ENCODE measurements at regions not wholly inside any gene's neighbourhood (a gene's known extent, or its start where the extent isn't known, plus 50 kb on each side); places are given as distances from the start of the nearest gene placed in this dataset.

GRCh38 chr6:54719131-54719530 lies 127.4 kb upstream of the FAM83B start:
- no peak for DNase-seq

GRCh38 chr6:54719633-54720032 lies 126.9 kb upstream of the FAM83B start:
- DNase-seq = no peak

DNA sequence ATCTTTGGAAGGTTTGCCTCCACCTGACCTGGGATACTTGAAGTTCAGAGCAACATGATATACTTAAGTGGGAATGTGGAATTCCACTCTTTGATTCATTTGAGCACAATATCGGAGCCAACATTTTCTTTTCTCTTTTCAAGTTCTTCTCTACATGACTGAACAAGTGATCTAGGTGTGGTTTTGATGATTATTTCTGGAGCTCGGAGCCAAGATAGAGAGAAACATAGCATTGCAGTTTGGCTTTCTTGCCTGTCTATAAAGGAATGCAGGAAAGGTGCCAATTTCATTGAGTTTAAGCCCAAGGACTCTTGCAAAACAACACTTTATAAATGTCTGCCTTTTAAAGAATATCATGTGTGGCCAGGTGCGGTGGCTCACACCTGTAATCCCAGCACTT lies 124.2 kb upstream of the FAM83B start:
- DNase-seq = no peak

- DNase-seq = no peak
Observed at GRCh38 chr6:54729716-54730115, 116.9 kb upstream of the FAM83B start.

- DNase-seq = no peak
Observed at GRCh38 chr6:54730767-54731630, 115.6 kb upstream of the FAM83B start.

GRCh38 chr6:54737247-54737646 lies 109.3 kb upstream of the FAM83B start:
- no peak for DNase-seq

DNA sequence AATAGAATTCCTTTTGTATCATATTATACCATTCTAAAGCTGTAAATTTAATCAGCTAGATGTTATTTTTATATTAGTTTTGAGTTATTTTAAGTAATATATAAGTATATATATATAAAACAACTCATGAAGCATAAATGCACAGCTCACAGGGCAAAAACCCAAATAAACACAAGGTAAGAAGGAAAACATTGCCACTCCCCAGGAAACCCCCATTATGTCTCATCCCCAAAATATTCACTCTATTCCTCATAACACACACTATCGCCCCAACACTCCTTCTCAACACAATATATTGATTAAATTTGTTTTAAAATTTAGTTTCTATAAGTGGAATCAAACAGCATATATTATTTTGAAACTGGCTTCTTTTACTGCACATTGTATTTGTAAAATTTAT lies 98.6 kb upstream of the FAM83B start:
- no peak for DNase-seq

DNA sequence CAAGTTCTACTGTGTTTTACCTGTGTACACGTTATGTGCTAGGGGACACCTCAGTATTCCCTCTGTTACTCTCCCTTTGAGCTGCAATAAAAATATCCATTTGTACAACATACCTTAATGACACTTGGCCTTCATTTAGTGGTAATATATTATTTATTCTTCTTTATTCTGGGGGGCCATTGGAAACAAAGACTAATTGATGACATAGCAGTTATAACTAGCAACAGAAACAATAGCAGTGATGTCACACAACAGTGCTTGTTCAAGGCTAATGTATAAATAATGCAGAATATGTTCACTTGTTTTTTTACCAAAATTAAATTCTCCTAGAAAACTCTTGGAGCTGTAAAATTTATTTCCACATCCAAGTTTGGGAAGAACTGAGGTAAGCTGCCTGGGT lies 92.2 kb upstream of the FAM83B start:
- DNase-seq = no peak

DNA sequence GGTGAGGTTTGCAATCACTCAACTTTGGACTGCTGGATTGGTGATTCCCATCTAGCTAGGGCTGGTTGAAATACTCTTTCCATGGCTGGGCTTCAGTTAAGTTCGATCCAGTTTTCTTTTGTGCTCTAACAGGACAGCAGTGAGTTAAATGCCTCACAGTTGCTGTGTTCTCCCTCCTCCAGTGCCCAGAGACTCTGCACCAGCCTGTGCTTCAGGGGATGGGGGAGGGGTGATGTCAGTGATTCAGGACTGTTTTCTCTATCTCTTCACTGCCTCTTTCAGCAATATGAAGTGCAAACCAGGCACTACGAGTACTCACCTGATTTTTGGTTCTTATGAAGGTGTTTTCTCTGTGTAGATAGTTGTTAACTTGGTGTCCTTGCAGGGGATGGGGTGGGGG lies 88.2 kb upstream of the FAM83B start:
- DNase-seq = no peak

DNA sequence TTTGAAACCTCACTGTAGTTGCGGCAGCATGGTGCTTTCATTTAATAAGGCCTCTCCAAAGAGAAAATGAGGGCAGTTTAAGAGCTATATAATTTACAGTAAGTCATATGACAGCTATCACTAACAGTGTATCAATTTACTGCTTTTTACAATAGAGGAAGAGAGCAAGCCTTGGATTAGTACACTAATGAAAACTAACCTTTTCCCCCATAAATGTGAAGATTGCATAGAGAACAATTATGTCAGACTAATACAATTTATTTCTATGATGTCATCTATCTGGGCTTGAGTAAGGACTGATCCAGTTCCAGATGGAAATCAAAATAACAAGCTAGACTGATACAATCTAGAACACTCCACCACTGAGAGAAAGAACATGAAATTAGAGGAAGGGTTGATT lies 78.1 kb upstream of the FAM83B start:
- no peak for DNase-seq

GRCh38 chr6:54770328-54770727 lies 76.2 kb upstream of the FAM83B start:
- DNase-seq = no peak

DNA sequence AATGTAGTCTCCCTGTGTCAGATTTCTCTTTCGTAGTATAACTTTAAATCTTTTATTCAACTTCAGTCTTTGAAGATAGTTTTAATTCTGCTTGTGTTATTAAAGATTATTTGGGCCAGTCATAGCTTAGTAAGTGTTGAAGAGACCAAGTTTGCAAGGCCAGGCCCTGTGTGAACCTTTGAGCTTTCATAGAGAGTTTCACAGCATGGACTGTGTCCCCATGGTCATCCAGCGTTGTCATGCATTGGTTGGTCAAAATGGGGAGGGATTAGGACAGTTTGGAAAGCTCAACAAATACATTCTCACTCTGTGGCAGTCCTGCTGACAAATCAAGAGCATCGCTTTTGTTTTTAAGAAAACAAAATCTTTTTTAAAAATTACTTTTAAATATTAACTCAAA lies 74.6 kb upstream of the FAM83B start:
- no peak for DNase-seq

GRCh38 chr6:54772610-54773009 lies 74.0 kb upstream of the FAM83B start:
- no peak for DNase-seq

DNA sequence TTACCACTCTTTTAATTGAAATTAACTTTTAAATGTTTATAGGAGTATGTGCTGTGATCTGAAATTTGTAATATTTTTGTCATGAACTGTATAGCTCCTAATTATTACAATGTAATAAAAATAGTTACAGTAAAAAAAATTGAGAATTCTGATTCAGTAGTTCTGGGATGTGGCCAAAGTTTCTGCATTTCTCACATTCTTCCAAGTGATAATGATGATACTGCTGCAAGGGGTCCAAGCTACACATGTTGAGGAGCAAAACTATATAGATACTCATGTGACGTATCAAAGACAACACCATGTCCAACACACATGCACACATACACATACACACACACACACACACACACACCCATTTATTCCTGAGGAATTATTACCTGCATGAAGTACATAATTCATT lies 71.0 kb upstream of the FAM83B start:
- DNase-seq = no peak

DNA sequence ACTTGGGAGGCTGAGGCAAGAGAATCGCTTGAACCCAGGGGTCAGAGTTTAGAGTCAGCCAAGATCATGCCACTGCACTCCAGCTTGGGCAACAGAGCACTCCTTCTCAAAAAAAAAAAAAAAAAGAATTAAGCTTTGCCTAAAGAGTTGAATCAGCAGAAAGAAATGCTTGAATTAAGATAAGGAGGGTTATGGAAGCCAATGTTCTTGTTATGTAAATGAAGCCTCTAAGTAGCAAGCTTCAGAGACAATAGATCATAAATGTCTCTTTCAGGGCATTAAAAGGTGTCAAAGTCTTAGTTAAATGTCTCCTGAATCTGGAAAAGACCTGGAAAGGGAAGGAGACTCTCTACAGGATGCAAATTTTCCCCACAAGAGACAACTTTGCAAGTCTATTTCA lies 69.7 kb upstream of the FAM83B start:
- DNase-seq = no peak

DNA sequence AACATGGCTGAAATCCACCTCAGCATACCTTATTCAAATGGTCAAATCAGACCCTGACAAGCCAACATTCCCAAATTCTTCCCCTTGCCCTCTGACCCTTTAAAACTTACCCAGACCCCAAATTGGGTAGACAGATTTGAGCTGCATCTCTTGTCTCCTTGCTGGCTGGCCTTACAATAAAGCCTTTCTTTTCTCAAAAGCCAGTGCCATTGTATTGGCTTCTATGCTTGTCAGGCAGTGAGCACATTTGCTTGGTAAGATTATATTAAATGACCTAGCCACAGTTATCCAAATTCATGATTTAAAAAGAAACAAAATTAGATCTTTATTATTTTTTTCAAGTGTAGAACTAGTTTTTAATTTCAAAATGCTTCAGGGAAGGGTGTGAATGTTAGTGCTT lies 67.8 kb upstream of the FAM83B start:
- DNase-seq = peak; percentile 28

GRCh38 chr6:54784011-54784410 lies 62.6 kb upstream of the FAM83B start:
- DNase-seq = no peak

DNA sequence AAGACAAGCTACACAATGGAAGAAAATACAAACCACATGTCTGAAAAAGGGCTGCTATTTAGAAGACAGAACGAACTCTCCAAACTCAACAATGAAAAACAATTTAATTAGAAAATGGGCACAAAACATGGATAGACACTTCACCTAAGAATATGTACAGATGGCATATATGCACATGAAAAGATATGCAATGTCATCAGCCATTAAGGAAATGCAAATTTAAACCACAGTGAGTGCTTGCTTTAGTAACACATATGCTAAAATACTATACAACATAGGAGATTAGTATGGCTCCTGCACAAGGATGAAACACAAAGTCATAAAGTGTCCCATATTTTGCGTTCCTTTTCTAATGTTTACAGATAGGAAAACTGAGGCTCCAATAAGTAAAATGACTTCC lies 60.4 kb upstream of the FAM83B start:
- no peak for DNase-seq

DNA sequence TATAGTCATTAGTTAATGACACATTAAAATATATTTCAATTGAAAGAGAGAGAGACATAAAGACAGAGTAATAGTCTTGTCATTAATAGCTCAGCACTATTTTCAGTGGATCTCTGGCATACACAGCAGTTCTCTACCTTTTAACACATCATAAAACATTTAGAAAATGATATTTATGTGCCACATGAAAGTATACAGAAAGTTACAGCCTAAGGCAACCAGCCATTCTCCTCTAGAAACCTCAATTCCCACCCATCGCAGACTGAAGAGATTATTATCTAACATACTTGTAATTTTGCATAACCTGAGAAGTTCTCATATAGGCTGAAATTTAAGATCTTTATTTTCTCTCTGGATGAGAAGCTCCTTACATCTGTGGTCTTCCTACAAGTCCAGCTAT lies 58.7 kb upstream of the FAM83B start:
- no peak for DNase-seq
